HG03378 (cell line): ENCODE measurements at regions not wholly inside any gene's neighbourhood (a gene's known extent, or its start where the extent isn't known, plus 50 kb on each side); places are given as distances from the start of the nearest gene placed in this dataset.

Source experiments
- ATAC-seq: cut with Tn5 transposase; IDR thresholded peaks from one replicate; pipeline ENCODE4 v1.9.1; 2021; ENCODE audit warnings: mild to moderate bottlenecking, moderate library complexity; ENCODE audit not compliant: unreplicated experiment

DNA sequence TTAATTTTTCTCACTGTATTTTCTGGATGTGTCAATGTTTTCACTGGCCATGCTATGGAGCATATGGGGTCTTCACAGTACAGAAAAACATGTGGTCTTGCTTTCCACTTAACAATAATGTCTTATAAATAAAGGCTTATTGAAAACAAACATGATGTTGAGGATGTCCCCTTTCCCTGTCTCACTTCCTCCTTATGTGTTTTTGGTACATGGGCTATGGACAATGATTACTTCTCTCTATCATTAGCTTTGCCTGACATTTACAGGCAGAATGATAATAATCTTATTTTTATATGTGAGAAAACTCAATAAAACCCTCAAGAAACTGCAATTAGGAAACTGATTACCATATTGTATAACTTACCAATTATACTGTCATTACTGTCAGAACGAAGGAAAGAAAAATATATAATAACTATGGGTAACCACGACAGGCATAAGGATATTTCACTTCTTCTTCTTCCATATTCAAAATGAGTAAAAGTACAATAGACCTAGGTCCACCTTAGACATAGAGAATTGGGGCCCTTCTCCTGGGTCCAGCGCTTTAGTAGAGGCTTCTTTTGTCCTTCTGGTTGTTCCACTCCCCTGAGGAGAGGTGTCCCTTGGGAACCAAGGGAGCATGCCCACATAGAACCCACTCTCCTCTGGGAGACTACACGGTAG, 375.0 kb downstream of the MAN2A1 start:
- ATAC-seq = no peak

DNA sequence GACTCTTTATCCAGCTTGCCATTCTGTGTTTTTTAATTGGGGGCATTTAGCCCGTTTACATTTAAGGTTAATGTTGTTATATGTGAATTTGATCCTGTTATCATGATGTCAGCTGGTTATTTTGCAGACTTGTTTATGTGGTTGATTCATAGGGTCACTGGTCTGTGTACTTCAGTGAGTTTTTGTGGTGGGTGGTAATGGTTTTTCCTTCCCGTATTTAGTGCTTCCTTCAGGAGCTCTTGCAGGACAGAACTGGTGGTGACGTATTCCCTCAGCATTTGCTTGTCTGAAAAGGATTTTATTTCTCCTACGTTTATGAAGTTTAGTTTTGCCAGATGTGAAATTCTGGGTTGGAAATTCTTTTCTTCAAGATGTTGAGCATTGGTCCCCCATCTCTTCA, 381.1 kb downstream of the MAN2A1 start:
- ATAC-seq = no peak

DNA sequence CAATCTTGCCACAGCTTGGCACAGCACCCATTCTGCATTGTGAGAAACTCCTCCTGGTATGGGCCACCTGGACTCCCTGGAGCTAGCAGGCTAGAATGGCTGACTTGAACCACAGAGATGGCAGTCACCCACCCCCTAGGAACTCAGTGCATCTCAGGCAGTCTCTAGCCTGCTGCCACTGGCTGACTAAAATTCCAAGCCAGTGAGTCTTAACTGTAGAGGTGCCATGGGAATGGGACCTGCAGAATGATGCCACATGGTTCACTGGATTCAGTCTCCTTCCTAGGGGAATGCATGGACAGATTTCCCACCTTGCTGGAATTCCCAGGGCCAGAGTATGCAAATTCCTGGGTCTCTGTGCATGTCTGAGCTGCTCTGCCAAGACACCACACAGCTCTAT, 382.9 kb downstream of the MAN2A1 start:
- no peak for ATAC-seq

DNA sequence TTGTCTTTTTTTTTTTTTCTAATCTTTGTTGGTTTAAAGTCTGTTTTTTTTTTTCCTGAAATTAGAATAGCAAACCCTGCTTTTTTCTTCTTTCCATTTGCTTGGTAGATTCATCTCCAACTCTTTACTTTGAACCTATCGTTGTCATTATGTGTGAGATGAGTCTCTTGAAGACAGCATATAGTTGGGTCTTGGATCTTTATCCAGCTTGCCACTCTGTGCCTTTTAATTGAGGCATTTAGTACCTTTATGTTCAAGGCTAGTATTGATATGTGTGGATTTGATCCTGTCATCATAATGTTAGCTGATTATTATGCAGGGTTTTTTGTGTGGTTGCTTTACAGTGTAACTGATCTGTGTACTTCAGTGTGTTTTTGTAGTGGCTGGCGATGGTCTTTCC, 383.8 kb downstream of the MAN2A1 start:
- no peak for ATAC-seq

DNA sequence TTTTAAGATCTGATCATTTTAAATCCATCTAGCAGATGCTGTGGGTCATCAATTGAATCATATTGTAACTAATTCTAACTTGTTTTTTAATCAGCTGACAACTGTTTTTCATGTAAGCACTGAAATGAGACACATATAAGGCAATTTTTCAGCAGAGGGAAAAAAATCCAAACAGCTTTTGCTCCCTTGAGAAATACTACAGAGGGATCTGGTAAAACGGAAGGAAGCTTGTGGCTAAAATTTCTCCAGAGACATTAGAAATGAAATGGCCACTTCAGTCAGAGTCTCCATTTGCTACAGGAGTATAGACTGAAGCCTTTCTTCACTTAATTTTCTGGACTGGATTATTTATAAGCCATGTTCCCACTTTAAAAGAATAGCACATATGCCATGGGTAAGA, 385.9 kb downstream of the MAN2A1 start:
- no peak for ATAC-seq

DNA sequence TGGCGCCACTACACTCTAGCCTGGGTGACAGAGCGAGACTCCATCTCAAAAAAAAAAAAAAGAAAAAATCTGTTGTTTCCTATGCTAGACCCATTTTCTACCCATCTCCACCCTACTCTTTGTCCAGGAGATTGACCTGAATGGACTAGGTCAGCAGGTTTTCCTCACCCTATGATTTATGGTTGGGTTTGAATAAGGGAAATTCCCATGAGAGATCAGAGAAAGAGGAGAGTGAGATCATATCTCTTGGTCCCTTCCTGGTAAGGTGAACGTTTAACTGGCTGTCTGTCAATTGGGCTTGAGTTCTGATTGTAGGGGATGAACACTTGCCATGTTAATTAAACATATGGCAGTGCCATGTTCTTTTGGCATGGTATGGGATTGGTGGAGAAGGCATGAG, 387.4 kb downstream of the MAN2A1 start:
- ATAC-seq = no peak

DNA sequence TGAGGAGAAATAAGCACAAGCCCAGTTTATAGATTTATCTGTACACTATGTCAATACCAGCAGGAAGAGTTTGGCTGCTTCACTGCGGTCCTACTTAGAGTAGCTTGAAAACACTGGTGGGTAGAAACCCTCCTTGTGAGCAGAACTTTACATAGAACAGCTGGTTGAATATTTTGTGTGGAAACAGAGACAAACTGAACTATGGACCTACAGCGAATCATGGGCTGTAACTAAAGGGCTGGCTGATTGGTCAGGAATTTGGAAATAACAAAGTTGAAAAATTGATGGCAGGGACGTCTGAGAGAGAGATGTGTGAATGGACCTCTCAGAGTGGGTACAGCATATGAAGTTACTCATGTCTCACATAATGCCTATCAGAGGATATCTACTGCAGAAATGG, 392.5 kb downstream of the MAN2A1 start:
- no peak for ATAC-seq

DNA sequence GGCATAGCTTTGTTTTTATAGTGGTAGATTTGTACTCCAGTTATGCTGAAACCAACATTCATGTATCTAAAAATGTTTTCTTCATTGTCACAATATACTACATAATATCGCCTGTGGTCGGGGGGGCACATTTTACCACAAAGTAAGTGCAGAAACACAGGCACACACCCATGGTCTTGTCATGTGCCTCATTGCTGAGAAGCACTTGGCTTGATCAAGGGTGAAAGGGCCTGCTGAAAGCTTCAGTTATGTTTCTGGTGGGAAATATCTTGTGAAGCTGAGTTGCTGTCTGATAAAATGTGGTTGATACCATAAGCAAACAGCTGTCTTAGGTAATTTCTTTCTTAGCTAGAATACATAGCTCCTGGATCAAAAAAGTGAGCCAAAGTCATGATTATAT, 393.1 kb downstream of the MAN2A1 start:
- no peak for ATAC-seq

DNA sequence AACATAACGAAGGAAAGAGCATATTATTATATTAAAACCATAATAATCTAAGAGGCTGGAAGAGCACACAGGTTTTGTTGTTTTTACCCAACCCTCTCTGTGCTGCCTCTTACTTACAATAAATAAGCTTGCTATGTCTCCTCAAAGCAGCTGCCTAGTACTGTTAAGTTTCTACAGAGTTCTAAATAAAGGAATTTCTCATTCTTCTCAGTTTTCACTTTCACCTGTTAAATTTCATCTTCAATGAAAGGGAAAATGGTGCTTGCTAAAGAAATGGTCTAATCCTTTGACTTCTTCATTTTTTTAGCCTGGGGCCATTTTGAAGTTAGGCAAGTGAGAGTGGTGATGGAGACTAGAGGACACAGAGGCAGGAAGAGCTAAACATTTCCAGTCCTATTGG, 396.1 kb downstream of the MAN2A1 start:
- ATAC-seq = no peak

DNA sequence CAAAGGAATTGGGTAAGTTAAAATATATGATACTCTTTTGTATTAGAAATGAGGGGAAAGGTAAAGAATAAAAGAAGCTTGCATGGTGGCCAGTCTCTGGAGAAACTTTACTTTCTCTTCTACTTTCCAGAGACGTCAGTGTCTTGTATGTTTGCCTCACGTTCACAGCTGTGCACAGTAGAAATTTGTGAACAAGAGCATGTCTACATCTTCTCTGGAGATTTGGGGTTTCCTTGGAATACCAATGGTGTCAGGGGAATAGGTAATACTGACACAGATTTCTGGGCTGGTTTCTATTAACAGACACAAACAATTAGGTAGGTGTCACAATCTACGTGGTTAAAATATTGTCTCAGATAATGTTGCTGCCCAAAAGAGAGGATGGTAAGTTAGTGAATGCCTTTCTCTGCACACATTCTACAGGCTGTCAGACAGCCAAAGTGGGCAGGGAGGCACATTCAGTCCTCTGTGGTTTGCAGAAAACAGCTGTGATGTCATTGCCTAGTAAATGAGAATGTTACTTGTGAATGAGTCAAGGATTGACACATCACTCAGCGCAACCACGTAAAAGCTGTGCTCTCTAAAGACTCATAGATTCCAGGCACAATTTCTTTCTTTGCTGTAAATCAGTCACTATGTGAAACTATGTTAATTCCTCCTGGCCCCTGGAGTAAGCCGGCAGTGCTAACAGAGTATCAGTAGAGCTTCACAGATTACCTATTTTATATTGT, 397.1 kb downstream of the MAN2A1 start:
- ATAC-seq = no peak

DNA sequence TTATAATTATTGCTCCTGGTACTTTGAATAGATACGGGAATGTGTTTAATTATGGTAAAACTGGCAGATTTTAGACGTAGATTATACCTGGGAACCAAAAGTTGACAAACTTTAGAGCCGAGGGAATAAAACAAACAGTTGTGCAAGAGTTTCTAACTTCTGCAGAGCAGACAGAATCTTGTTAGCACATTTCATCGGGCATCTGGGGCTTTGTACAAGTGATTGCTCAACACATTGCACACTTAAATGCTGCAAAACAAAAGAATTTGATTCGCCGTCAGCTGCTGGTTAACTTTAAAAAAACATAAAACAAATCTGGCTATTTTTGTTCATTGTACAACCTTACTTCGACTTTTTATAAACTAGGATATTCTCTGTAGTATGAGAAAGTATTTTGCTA, 398.1 kb downstream of the MAN2A1 start:
- ATAC-seq = no peak

DNA sequence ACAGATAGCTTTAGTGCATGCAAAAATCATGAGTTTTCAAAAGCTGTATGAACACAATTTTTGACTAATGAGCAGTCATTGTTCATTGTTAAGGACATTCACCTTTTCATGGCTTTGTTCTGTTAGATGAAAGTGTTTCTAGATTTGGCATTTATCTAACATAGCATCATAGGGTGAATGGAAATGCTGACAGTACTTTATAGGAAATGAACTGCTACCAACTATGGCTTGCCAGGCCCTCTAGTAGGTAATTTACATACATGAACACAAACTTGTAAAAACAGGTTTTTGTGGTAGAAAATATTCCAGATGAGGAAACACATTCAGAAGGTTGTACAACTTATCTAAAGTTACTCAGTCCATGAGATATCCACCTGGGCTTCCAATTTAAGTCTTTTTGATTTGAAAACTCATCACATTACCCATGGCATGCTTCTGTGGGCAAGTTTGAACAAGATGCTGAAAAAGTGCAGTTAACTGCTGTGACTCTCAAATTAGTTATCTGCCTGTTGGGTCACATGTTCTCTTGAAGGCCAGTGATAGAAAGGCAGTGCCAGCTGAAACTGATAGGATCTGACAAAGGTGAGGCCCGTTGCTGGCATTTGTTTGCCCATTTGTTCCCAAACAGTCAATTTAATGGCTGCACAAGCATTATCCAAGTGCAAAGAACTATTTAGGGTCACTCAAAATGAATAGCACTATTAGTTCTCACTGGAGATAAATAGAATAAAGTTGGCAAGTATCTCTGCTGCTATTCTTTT, 399.1 kb downstream of the MAN2A1 start:
- no peak for ATAC-seq

DNA sequence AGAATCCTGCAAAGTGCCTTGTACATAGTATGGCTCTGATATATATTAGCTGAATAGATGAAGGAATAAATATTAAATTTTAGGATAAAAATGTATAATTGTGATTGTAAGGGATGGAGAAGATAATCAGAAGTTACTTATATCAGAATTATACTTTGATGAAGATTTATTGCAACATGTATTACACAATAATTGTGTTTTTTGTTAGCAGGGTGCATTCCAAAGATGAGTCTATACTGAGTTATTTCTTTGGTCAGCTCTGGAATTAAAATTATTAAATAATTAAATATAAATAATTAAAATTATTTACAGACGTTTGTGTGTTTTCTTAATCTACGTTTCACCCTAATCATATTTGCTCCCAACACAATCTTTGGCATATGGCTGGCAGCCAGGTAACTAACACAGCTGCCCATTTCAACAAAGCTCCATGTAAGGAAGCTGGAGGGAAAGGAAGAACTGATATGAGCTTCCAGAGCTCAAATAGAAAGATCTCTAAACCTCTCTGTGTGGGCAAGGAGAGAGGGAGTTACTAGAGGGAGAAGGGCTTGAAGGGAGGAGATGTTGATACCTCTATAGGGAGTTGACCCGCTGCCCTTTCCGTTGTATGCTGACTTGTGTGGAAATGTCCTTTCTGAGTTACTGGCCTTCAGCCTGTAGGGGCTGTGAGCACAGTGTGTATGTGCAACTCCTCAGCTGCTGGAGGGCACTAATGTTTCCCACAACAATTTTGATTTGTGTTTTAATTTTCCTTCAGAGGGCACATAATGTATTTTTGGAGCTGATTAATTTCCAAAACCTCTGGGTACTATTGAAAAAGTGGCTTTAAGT, 403.4 kb downstream of the MAN2A1 start:
- no peak for ATAC-seq

DNA sequence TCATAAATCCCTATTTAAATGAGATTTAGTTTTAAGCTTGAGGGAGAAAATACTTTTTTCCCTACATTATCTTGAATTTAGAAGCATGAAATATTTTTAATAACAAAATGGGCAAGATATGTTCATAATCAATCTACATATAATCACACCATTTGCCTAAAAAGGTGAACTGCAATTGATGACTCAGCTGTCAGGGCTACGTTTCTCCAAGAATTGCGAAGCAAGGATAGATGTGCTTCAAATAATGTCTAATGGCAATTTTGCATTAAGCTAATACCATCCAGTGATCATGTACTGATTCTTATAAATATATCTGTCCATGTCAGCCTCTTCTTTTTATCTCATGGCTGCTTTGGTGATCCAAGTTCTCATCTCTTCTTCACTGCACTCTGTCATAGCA, 404.4 kb downstream of the MAN2A1 start:
- no peak for ATAC-seq

DNA sequence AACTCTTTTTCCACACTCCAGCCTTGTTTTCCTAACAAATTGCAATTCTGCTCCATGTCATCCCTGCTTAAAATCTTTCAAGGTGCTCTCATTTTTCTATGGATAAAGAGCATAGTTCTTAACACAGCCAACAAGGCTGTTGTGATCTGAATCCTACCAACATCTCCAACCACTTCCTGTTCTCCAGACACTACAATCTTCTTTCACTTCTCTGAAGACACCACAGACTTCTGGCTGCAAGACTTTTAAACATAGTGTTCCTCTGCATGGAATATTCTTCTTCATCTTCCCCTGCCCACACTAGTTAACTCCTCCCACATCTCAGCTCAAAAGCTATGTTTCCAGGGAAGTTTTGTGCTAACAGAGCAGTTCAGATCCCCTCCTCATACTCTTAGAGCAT, 404.8 kb downstream of the MAN2A1 start:
- ATAC-seq = no peak

DNA sequence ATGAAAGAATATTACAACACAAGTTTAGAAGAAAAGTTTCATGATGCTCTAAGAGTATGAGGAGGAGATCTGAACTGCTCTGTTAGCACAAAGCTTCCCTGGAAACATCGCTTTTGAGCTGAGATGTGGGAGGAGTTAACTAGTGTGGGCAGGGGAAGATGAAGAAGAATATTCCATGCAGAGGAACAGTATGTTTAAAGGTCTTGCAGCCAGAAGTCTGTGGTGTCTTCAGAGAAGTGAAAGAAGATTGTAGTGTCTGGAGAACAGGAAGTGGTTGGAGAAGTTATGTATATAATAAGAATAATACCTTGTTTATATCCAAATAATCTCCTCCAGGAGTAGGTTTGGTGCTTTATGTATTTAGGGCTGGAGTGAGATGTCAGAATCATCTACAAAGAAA, 406.7 kb downstream of the MAN2A1 start:
- ATAC-seq = no peak

DNA sequence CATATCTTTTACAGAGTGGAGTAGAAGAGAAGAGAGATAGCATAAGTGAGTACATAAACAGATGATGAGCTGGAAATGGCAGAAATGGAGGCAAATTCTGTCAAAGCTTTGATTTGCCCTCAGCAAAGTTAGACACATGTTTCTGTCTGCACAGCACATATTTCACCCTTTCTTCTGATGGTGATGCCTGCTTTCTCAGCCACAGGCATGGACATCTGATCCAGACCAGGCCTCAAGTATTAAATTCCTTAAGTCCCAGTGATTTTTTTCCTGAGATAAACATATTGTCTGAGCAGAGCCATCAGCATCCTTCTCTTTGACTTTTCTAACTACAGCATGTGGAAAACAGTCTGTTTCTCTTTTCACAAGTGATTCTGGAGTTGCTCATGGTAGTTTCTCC, 409.8 kb downstream of the MAN2A1 start:
- no peak for ATAC-seq

DNA sequence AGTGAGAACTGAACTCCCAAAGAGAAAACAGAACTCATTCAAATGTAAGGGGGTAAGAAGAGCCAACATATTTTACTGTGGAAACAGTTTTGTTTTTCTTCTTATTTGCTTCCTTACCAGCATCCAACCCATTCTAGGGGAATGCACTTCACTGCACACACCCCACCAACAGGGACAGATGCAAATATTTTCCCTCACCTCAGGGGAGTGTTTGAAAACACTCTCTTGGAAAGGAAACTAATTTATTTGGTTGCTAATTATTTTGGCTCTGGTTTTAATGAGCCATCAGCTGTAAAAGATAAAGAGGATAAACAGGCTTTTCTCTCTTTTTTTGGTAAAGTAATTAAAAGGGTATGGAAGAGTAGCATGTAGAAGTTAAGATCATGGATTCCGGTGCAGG, 413.4 kb downstream of the MAN2A1 start:
- no peak for ATAC-seq

DNA sequence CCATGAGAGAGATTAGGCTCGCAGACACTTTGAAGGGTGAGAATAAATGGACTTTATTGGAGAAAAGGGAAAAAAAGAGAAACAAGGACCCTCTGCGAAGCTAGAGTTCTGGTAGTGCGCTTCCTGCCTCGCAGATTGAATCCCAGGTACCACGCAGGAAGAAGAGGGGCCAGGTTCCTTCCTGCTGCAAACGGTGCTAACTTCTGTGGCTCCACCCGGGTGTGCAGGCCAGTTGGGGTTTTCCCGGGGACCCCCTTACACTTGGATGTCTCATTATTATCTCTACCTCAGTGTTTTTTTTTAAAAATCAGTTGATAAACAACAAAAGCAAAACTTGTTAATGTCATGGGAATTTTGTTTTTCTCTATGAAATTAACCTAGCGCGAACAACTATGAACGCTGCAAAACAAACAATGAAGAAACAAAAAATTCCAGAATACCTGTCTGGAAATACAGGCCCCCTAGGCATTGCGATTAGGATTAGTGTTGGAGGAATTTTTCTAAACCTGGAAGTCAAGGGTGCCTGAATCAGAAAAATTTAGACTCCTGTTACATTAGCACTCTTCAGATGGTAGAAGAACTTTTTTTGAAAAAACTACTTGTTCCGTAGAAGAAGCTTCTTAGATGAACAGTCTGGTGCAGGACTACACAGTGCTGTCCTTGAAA, 414.5 kb downstream of the MAN2A1 start:
- ATAC-seq = no peak

DNA sequence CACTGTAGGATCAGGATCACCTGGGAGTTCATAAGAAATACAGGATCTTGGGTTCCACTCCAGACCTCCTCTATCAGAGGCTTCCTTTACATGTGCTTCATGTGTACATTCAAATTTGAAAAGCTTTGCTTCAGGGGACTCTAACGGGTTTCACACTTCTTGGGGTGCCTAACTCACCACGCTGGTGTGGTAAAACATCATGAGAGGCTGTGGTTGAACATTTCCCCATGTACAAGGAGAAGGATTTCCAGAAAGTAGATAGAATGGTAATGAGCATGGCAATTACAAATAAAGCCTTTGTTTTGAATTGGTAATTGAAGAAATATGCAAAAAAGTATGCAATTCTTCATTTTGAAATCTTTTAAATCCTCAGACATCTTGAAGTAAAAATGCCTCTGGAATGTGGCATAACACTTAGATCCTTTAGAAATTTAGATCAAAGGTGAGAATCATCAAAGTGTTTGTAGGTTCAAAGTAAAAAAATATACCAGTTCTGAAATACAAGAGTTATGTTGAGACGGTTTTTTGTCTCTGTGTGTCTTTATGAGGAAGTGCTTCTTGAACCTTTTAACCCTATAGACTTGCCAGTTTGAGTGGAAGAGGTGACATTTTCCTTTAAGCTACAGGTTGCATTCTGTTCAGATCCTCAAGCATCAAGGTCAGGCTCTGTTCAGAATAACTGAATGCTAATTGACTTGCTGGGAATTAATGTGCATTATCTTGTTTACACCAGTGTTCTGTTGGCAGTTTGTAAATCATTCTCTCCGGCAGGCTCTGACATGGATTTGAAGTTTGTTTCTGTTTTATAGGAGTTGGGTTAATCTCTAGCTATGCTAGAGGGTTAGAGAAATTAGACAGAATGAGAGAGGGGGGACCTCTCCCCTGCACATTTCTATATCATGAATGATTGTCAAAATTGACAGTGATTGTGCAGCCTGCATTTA, 415.3 kb downstream of the MAN2A1 start:
- no peak for ATAC-seq
